GM23338 (cell line): ENCODE measurements at regions not wholly inside any gene's neighbourhood (a gene's known extent, or its start where the extent isn't known, plus 50 kb on each side); places are given as distances from the start of the nearest gene placed in this dataset.

Experiments
- ATAC-seq: fragments of 200-7000 bp; cut with Tn5 transposase; 3 replicates; pipeline ENCODE4 v1.9.1; 2020
- DNase-seq: peaks from one replicate; pipeline ENCODE4 v3.0.0-alpha.2; 2015; ENCODE audit warnings: low spot score
- H2AFZ ChIP-seq: fragments of 200-600 bp; sonication (generic); 2 replicates; pipeline ENCODE4 v1.8.0; 2016; ENCODE audit warnings: antibody characterized with exemption, mild to moderate bottlenecking, moderate library complexity
- H3F3A ChIP-seq: fragments of 200-600 bp; sonication (generic); replicated peaks from 2 replicates; pipeline ENCODE4 v1.8.0; 2017; ENCODE audit warnings: antibody characterized with exemption, mixed run types, low read depth
- H3K27ac ChIP-seq: fragments of 200-600 bp; sonication (generic); 2 replicates; pipeline ENCODE4 v1.6.1; 2016; ENCODE audit warnings: low read depth
- H3K27me3 ChIP-seq: fragments of 200-600 bp; sonication (generic); 2 replicates; pipeline ENCODE4 v1.8.0; 2016; ENCODE audit warnings: mild to moderate bottlenecking, mixed run types, moderate library complexity; ENCODE audit not compliant: insufficient read depth
- H3K36me3 ChIP-seq: fragments of 200-600 bp; sonication (generic); 2 replicates; pipeline ENCODE4 v1.8.0; 2016; ENCODE audit warnings: mild to moderate bottlenecking; ENCODE audit not compliant: insufficient read depth
- H3K4me1 ChIP-seq: fragments of 200-600 bp; sonication (generic); 2 replicates; pipeline ENCODE4 v1.8.0; 2016; ENCODE audit warnings: mild to moderate bottlenecking, moderate library complexity; ENCODE audit not compliant: insufficient read depth
- H3K4me2 ChIP-seq: fragments of 200-600 bp; sonication (generic); 2 replicates; pipeline ENCODE4 v1.7.1; 2017; ENCODE audit warnings: mixed run types
- H3K4me3 ChIP-seq: fragments of 200-600 bp; sonication (generic); 2 replicates; pipeline ENCODE4 v1.6.1; 2016; ENCODE audit warnings: mixed run types
- H3K79me2 ChIP-seq: fragments of 200-600 bp; sonication (generic); replicated peaks from 2 replicates; pipeline ENCODE4 v1.8.0; 2017; ENCODE audit warnings: mild to moderate bottlenecking; ENCODE audit not compliant: insufficient read depth
- H3K9me2 ChIP-seq: fragments of 200-600 bp; sonication (generic); 2 replicates; pipeline ENCODE4 v1.8.0; 2017; ENCODE audit not compliant: insufficient read depth
- H4K20me1 ChIP-seq: fragments of 200-600 bp; sonication (generic); replicated peaks from 2 replicates; pipeline ENCODE4 v1.8.0; 2017; ENCODE audit warnings: mild to moderate bottlenecking; ENCODE audit not compliant: insufficient read depth
- H3K27ac Mint-ChIP-seq: 2 replicates; pipeline ENCODE4 v1.8.0; 2020; ENCODE audit warnings: inconsistent platforms, mild to moderate bottlenecking, moderate library complexity, mixed read lengths
- H3K27me3 Mint-ChIP-seq: 3 replicates; pipeline ENCODE4 v1.8.0; 2022; ENCODE audit warnings: low read depth, mild to moderate bottlenecking, moderate library complexity, mixed read lengths, inconsistent platforms; ENCODE audit not compliant: insufficient read depth, poor library complexity
- H3K36me3 Mint-ChIP-seq: 3 replicates; pipeline ENCODE4 v1.8.0; 2021; ENCODE audit warnings: low read depth, mild to moderate bottlenecking, inconsistent platforms, moderate library complexity, mixed read lengths
- H3K4me1 Mint-ChIP-seq: 3 replicates; pipeline ENCODE4 v1.8.0; 2020; ENCODE audit warnings: mild to moderate bottlenecking, inconsistent platforms, mixed read lengths
- H3K4me3 Mint-ChIP-seq: 3 replicates; pipeline ENCODE4 v1.8.0; 2021; ENCODE audit warnings: moderate library complexity, mild to moderate bottlenecking, inconsistent platforms, mixed read lengths
- H3K9me3 Mint-ChIP-seq: 3 replicates; pipeline ENCODE4 v1.8.0; 2020; ENCODE audit warnings: moderate library complexity, mild to moderate bottlenecking, inconsistent platforms, mixed read lengths
- CREB1 ChIP-seq: fragments of 250-450 bp; sonication (Bioruptor Pico); IDR thresholded peaks from 2 replicates; pipeline ENCODE4 v1.5.0; 2020; ENCODE audit warnings: low read depth, mild to moderate bottlenecking, moderate library complexity
- CTCF ChIP-seq, 2 experiments: fragments of 200-600 bp in 1 of 2; sonication (generic) in 1 of 2; conservative IDR thresholded peaks; 2 replicates each; pipeline versions ENCODE4 v1.5.1 to v1.6.1; 2016 to 2017; ENCODE audit warnings: antibody characterized with exemption in 2 of 2, low read depth in 2 of 2, mild to moderate bottlenecking in 2 of 2, moderate library complexity in 1 of 2
- ETS1 ChIP-seq: IDR thresholded peaks from 2 replicates; pipeline ENCODE4 v1.6.1; 2016; ENCODE audit warnings: antibody characterized with exemption
- EZH2 ChIP-seq: fragments of 200-600 bp; sonication (generic); IDR thresholded peaks from one replicate; pipeline ENCODE4 v1.8.0; 2017; ENCODE audit warnings: antibody characterized with exemption, mild to moderate bottlenecking, low read depth; ENCODE audit not compliant: unreplicated experiment
- EZH2phosphoT487 ChIP-seq: fragments of 200-600 bp; sonication (generic); IDR thresholded peaks from one replicate; pipeline ENCODE4 v1.8.1; 2018; ENCODE audit warnings: antibody characterized with exemption; ENCODE audit not compliant: unreplicated experiment
- JUNB ChIP-seq: IDR thresholded peaks from one replicate; pipeline ENCODE4 v1.6.1; 2016; ENCODE audit warnings: antibody characterized with exemption; ENCODE audit not compliant: unreplicated experiment
- NANOG ChIP-seq: IDR thresholded peaks from 2 replicates; pipeline ENCODE4 v1.6.1; 2016; ENCODE audit warnings: antibody characterized with exemption, borderline replicate concordance
- POLR2AphosphoS5 ChIP-seq: IDR thresholded peaks from 2 replicates; pipeline ENCODE4 v1.6.1; 2016; ENCODE audit warnings: antibody characterized with exemption, low read depth
- REST ChIP-seq: IDR thresholded peaks from one replicate; pipeline ENCODE4 v1.6.1; 2018; ENCODE audit warnings: antibody characterized with exemption; ENCODE audit not compliant: unreplicated experiment
- STAT1 ChIP-seq: IDR thresholded peaks from one replicate; pipeline ENCODE4 v1.6.1; 2016; ENCODE audit warnings: antibody characterized with exemption; ENCODE audit not compliant: unreplicated experiment
- ZNF114 ChIP-seq: fragments of 250-450 bp; sonication (Bioruptor Pico); IDR thresholded peaks from 2 replicates; pipeline ENCODE4 v1.5.0; 2020; ENCODE audit warnings: mild to moderate bottlenecking, moderate library complexity
- ZNF331 ChIP-seq: fragments of 250-450 bp; sonication (Bioruptor Pico); IDR thresholded peaks from 2 replicates; pipeline ENCODE4 v1.5.0; 2020; ENCODE audit warnings: low read depth, mild to moderate bottlenecking, moderate library complexity
- ZNF462 ChIP-seq: fragments of 250-450 bp; sonication (Bioruptor Pico); IDR thresholded peaks from 2 replicates; pipeline ENCODE4 v1.5.0; 2020; ENCODE audit warnings: mild to moderate bottlenecking, moderate library complexity

- TF ChIP-seq ZNF331 (CRISPR knock-in tag) (no peak), POLR2AphosphoS5 (no peak), CREB1 (CRISPR knock-in tag) (no peak), ZNF462 (CRISPR knock-in tag) (no peak), NANOG (no peak), EZH2phosphoT487 (no peak), ZNF114 (CRISPR knock-in tag) (no peak), CTCF (conservative IDR thresholded peaks at IDR 0.05; ENCODE audit: low read depth in 2 of 2) (no peak), ETS1 (no peak), REST (no peak), STAT1 (no peak), EZH2 (no peak), JUNB (no peak)
- peak; percentile 70 for ATAC-seq
- H3K4me1 ChIP-seq = peaks cover 44% of the 10 kb centered on the region
- Mint-ChIP-seq H3K27ac (peak overlapping the region; percentile 74), H3K4me1 (peaks cover 49% of the 10 kb centered on the region), H3K9me3 (no peaks in the 10 kb centered on the region), H3K4me3 (no peak overlapping the region; the same call in 2 of the 3 replicates), H3K36me3 (no peaks in the 10 kb centered on the region; the same call in 2 of the 3 replicates), H3K27me3 (peaks cover 2% of the 10 kb centered on the region)
- H4K20me1 ChIP-seq = no peaks in the 10 kb centered on the region
- H3K9me2 ChIP-seq = peaks cover 7% of the 10 kb centered on the region
- no peaks in the 10 kb centered on the region for H3K79me2 ChIP-seq
- H3K36me3 ChIP-seq = no peaks in the 10 kb centered on the region
- H2AFZ ChIP-seq = peak overlapping the region; percentile 19
- no peaks in the 10 kb centered on the region for H3K27me3 ChIP-seq
- peak; percentile 33 for DNase-seq
- H3K4me2 ChIP-seq = peak overlapping the region; percentile 69
- H3F3A ChIP-seq = no peaks in the 10 kb centered on the region
- peak overlapping the region; percentile 73 for H3K27ac ChIP-seq
- no peak overlapping the region for H3K4me3 ChIP-seq
These were observed 245.8 kb downstream of the TLE4 start for GRCh38 chr9:79817438-79818004.
